ENCODE measurements at regions not wholly inside any gene's neighbourhood (a gene's known extent, or its start where the extent isn't known, plus 50 kb on each side); places are given as distances from the start of the nearest gene placed in this dataset.

- H3K4me1 ChIP-seq (ENCODE audit: control insufficient read depth, insufficient read depth, low read length), result peaks cover 15% of the 10 kb centered on the region
- no peak overlapping the region for H3K4me2 ChIP-seq (ENCODE audit: control insufficient read depth, insufficient read depth)
- ChIA-PET RAD21 (ENCODE audit: unreplicated experiment) (interaction anchor here (1.0 kb wide), 1 partner anchor 8 kb away, joined by 3 read pairs; no protein-coding TSS in a partner anchor), POLR2A (interaction anchor here (0.9 to 1.7 kb wide), 3 partner anchors 8 to 12 kb away, joined by 3 to 4 read pairs (median 3); no protein-coding TSS in a partner anchor), CTCF (interaction anchor here (1.0 kb wide), 1 partner anchor 10 kb away, joined by 3 read pairs; no protein-coding TSS in a partner anchor), SMC1A (ENCODE audit: uncharacterized antibody, unreplicated experiment) (interaction anchor here (0.8 to 3.0 kb wide), 2 partner anchors 8 to 322 kb away, joined by 4 to 17 read pairs; no protein-coding TSS in a partner anchor)
- no peaks in the 10 kb centered on the region for H3K36me3 ChIP-seq (ENCODE audit: control insufficient read depth in 2 of 2, insufficient read depth in 2 of 2, low read length in 1 of 2)
- FAIRE-seq (no peak), ATAC-seq (no peak), DNase-seq (ENCODE audit: low read depth, low spot score) (no peak)
- H3K9ac ChIP-seq (ENCODE audit: control insufficient read depth, insufficient read depth, low read length), result no peak overlapping the region
- H2AFZ ChIP-seq (ENCODE audit: control insufficient read depth, low read depth, low read length), result peak overlapping the region; percentile 19
- no peaks in the 10 kb centered on the region for H3K27me3 ChIP-seq (replicated peaks in 1 of 2; ENCODE audit: control insufficient read depth in 2 of 2, insufficient read depth in 2 of 2, low read length in 1 of 2)
- peaks cover 8% of the 10 kb centered on the region for H3K9me3 ChIP-seq (replicated peaks; ENCODE audit: control insufficient read depth, insufficient read depth, low read length)
- intact Hi-C loops (cut with micrococcal nuclease; ENCODE audit: unreplicated experiment), result no loop called here
- no peak overlapping the region for H3K4me3 ChIP-seq
- in situ Hi-C loops (cut with MboI), result no loop called here
- no peaks in the 10 kb centered on the region for H4K20me1 ChIP-seq (ENCODE audit: control insufficient read depth, insufficient read depth)
- no peak overlapping the region for H3K27ac ChIP-seq (ENCODE audit: control insufficient read depth, insufficient read depth)
- WGBS (ENCODE audit: insufficient coverage, insufficient replicate concordance, low lambda C conversion rate, missing lambda C conversion rate), result 49% methylated on average over 3 of the region's 3 CpGs
- H3K79me2 ChIP-seq (ENCODE audit: control insufficient read depth, insufficient read depth, low read length), result no peaks in the 10 kb centered on the region
- BruUV-seq (replicated peaks), result no TSS peak
- no peak for TF ChIP-seq JUND (IDR thresholded peaks at IDR 0.05; ENCODE audit: low read depth, low read length)
- TF ChIP-seq MEF2A (IDR thresholded peaks at IDR 0.05; ENCODE audit: insufficient read depth, low read depth, low read length), result 0 out of 2 replicates have a peak, but pooled peaks have one; percentile 51
- no peak for TF ChIP-seq MLLT1 (IDR thresholded peaks at IDR 0.05)
- no peak for TF ChIP-seq ZBED1 (IDR thresholded peaks at IDR 0.05; ENCODE audit: borderline replicate concordance)
- TF ChIP-seq TCF12 (IDR thresholded peaks at IDR 0.05; ENCODE audit: low read depth, low read length), result 0 out of 2 replicates have a peak, but pooled peaks have one; percentile 50
- no peak for TF ChIP-seq RFX5 (IDR thresholded peaks at IDR 0.05; ENCODE audit: low read depth, low read length)
- TF ChIP-seq BCL3 (IDR thresholded peaks at IDR 0.05; ENCODE audit: borderline replicate concordance, insufficient read depth, low read depth, low read length, poor library complexity, severe bottlenecking), result peak; percentile 94
- TF ChIP-seq EED (IDR thresholded peaks at IDR 0.05; ENCODE audit: low read depth), result 0 out of 2 replicates have a peak, but pooled peaks have one; percentile 35
- TF ChIP-seq SUZ12 (IDR thresholded peaks at IDR 0.05; ENCODE audit: unreplicated experiment), result no peak
- TF ChIP-seq RELA (IDR thresholded peaks at IDR 0.05; ENCODE audit: borderline replicate concordance, partially characterized antibody), result no peak
- TF ChIP-seq SREBF1 (IDR thresholded peaks at IDR 0.05; ENCODE audit: low read length), result no peak
- TF ChIP-seq IKZF1 (conservative IDR thresholded peaks at IDR 0.05), result no peak
- no peak for TF ChIP-seq TCF7 (IDR thresholded peaks at IDR 0.05; ENCODE audit: borderline replicate concordance)
- no peak for TF ChIP-seq POLR2AphosphoS2 (IDR thresholded peaks at IDR 0.05; ENCODE audit: low read depth, low read length)
- no peak for TF ChIP-seq KAT2A (conservative IDR thresholded peaks at IDR 0.05; ENCODE audit: control insufficient read depth, low read depth, low read length)
- TF ChIP-seq POLR2AphosphoS5 (IDR thresholded peaks at IDR 0.05; ENCODE audit: low read length), result no peak
- no peak for TF ChIP-seq RCOR1 (conservative IDR thresholded peaks at IDR 0.05; ENCODE audit: low read depth, low read length)
- TF ChIP-seq TBL1XR1 (IDR thresholded peaks at IDR 0.05; ENCODE audit: low read depth, low read length), result no peak
- TF ChIP-seq ELK1 (IDR thresholded peaks at IDR 0.05; ENCODE audit: low read depth, low read length), result peak; percentile 29; the same call in 1 of the 2 replicates
- no peak for TF ChIP-seq STAT3 (IDR thresholded peaks at IDR 0.05; ENCODE audit: low read depth, low read length)
- no peak for TF ChIP-seq PKNOX1 (IDR thresholded peaks at IDR 0.05)
These were observed 277.4 kb downstream of the ETS1 start for GRCh38 chr11:128310005-128310404.

Data from GM12878 (cell line).